Keratinocyte (primary cell): ENCODE measurements at regions not wholly inside any gene's neighbourhood (a gene's known extent, or its start where the extent isn't known, plus 50 kb on each side); places are given as distances from the start of the nearest gene placed in this dataset.

Experiments
- DNase-seq: peaks from one replicate; pipeline ENCODE4 v3.0.0-alpha.2; 2011; ENCODE audit warnings: low read depth, missing footprints, low spot score
- FAIRE-seq: peaks from 2 replicates; lab custom pipeline; 2011; peaks lifted over from hg19 to GRCh38; lab: Jason Lieb, UNC
- H2AFZ ChIP-seq: 2 replicates; pipeline ENCODE4 v1.6.0; 2012; ENCODE audit warnings: low read length, control low read depth, inconsistent platforms; ENCODE audit not compliant: control insufficient read depth
- H3K27ac ChIP-seq: 2 replicates; pipeline ENCODE4 v1.5.1; 2011; ENCODE audit warnings: low read length; ENCODE audit not compliant: control insufficient read depth, insufficient read depth
- H3K27me3 ChIP-seq: 3 replicates; pipeline ENCODE4 v1.6.0; 2011; ENCODE audit warnings: low read length; ENCODE audit not compliant: control insufficient read depth, insufficient read depth; ENCODE audit errors: extremely low read depth
- H3K36me3 ChIP-seq, 2 experiments: 2 replicates in 1 of 2; 3 replicates in 1 of 2; pipeline ENCODE4 v1.5.1; 2011; ENCODE audit warnings: low read length in 2 of 2, mild to moderate bottlenecking in 1 of 2; ENCODE audit not compliant: control insufficient read depth in 2 of 2, insufficient read depth in 2 of 2; ENCODE audit errors: extremely low read depth in 1 of 2
- H3K4me1 ChIP-seq: 3 replicates; pipeline ENCODE4 v1.5.1; 2011; ENCODE audit warnings: low read length; ENCODE audit not compliant: control insufficient read depth, insufficient read depth; ENCODE audit errors: extremely low read depth
- H3K4me2 ChIP-seq: 3 replicates; pipeline ENCODE4 v1.6.0; 2011; ENCODE audit warnings: low read depth, low read length; ENCODE audit not compliant: control insufficient read depth, insufficient read depth; ENCODE audit errors: extremely low read depth
- H3K4me3 ChIP-seq, 3 experiments: fragments of 200-600 bp in 1 of 3; sonication (generic) in 1 of 3; 2 replicates in 2 of 3; 3 replicates in 1 of 3; pipeline ENCODE4 v1.5.1; 2011 to 2016; ENCODE audit warnings: low read length in 3 of 3, mild to moderate bottlenecking in 3 of 3, control low read depth in 2 of 3, inconsistent platforms in 1 of 3, low read depth in 1 of 3, mixed read lengths in 1 of 3, mixed run types in 1 of 3, moderate library complexity in 1 of 3; ENCODE audit not compliant: control insufficient read depth in 2 of 3, insufficient read depth in 2 of 3; ENCODE audit errors: extremely low read depth in 1 of 3
- H3K79me2 ChIP-seq: 2 replicates; pipeline ENCODE4 v1.6.0; 2012; ENCODE audit warnings: low read length; ENCODE audit not compliant: control insufficient read depth, insufficient read depth
- H3K9ac ChIP-seq: 3 replicates; pipeline ENCODE4 v1.6.0; 2011; ENCODE audit warnings: low read length; ENCODE audit not compliant: control insufficient read depth, insufficient read depth; ENCODE audit errors: extremely low read depth
- H3K9me1 ChIP-seq: 3 replicates; pipeline ENCODE4 v1.6.0; 2011; ENCODE audit warnings: low read length; ENCODE audit not compliant: control insufficient read depth, insufficient read depth; ENCODE audit errors: extremely low read depth
- H3K9me3 ChIP-seq: 2 replicates; pipeline ENCODE4 v1.5.1; 2012; ENCODE audit warnings: low read depth, low read length; ENCODE audit not compliant: control insufficient read depth
- H4K20me1 ChIP-seq: 3 replicates; pipeline ENCODE4 v1.6.0; 2011; ENCODE audit warnings: low read length; ENCODE audit not compliant: control insufficient read depth, insufficient read depth; ENCODE audit errors: extremely low read depth
- CTCF ChIP-seq, 3 experiments: IDR thresholded peaks in 1 of 3; conservative IDR thresholded peaks in 1 of 3; optimal IDR thresholded peaks in 1 of 3; 2 replicates in 2 of 3; 3 replicates in 1 of 3; pipeline versions ENCODE3 to v1.5.1; 2011; ENCODE audit warnings: low read length in 3 of 3, mild to moderate bottlenecking in 3 of 3, moderate library complexity in 2 of 3, control low read depth in 1 of 3, inconsistent platforms in 1 of 3; ENCODE audit not compliant: insufficient read depth in 2 of 3; ENCODE audit errors: extremely low read depth in 1 of 3
- EZH2 ChIP-seq: IDR thresholded peaks from one replicate; pipeline ENCODE4 v1.6.1; 2012; ENCODE audit warnings: inconsistent platforms, mild to moderate bottlenecking, low read length, moderate library complexity
- dilution Hi-C: fragments of 300-500 bp; cut with MboI; formaldehyde crosslinking; loops from one replicate; pipeline ENCODE4 v1.7.0; 2020; ENCODE audit warnings: low sequenced_read_pairs; ENCODE audit not compliant: extremely low pct_ligation_motif_present

DNA sequence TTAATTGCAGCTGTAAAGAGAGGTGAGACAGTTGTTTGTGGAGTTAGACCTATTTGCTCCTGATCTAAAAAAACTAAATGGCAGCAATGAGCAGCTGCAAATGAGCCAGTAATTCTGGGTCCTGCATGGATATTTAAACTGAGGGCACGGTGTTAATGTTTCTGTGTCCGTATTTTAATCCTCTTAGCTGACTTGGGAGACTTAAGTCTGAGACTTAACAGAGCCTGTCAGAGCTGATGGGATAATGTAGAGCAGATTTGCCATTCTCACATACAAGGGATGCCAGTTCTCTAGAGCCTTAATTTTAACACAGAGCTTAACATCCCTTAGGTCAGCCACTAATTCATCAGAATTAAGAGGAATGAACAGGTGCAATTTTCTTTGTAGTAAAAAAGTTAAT lies 178.6 kb upstream of the PDE3A start:
- dilution Hi-C loops, result no loop called here

GRCh38 chr12:20194171-20194570 lies 174.2 kb upstream of the PDE3A start:
- H3K4me3 ChIP-seq, result no peak overlapping the region
- H2AFZ ChIP-seq, result no peak overlapping the region
- FAIRE-seq, result no peak
- no peak for DNase-seq
- no peaks in the 10 kb centered on the region for H3K9me3 ChIP-seq
- no peak overlapping the region for H3K4me2 ChIP-seq
- no peak overlapping the region for H3K9ac ChIP-seq
- H3K79me2 ChIP-seq, result no peaks in the 10 kb centered on the region
- no peaks in the 10 kb centered on the region for H3K27me3 ChIP-seq
- no peaks in the 10 kb centered on the region for H4K20me1 ChIP-seq
- H3K4me1 ChIP-seq, result no peaks in the 10 kb centered on the region
- H3K36me3 ChIP-seq, result no peaks in the 10 kb centered on the region
- H3K27ac ChIP-seq, result no peak overlapping the region
- H3K9me1 ChIP-seq, result no peaks in the 10 kb centered on the region
- TF ChIP-seq EZH2 (no peak), CTCF (optimal IDR thresholded peaks at IDR 0.05 in 1 of 3, IDR thresholded peaks at IDR 0.05 in 1 of 3, conservative IDR thresholded peaks at IDR 0.05 in 1 of 3; ENCODE audit: extremely low read depth in 1 of 3, insufficient read depth in 2 of 3, low read length in 3 of 3) (no peak)
- dilution Hi-C loops, result no loop called here

More for the DNA sequence above, 178.6 kb upstream of the PDE3A start:
- Histone ChIP-seq H2AFZ (no peak overlapping the region), H3K4me3 (no peak overlapping the region), H3K9ac (no peak overlapping the region), H3K36me3 (no peaks in the 10 kb centered on the region), H3K9me1 (no peaks in the 10 kb centered on the region), H3K9me3 (no peaks in the 10 kb centered on the region), H3K79me2 (no peaks in the 10 kb centered on the region), H3K27me3 (no peaks in the 10 kb centered on the region), H3K4me1 (no peaks in the 10 kb centered on the region), H3K27ac (no peak overlapping the region), H3K4me2 (no peak overlapping the region), H4K20me1 (no peaks in the 10 kb centered on the region)
- DNase-seq (no peak), FAIRE-seq (no peak)
- TF ChIP-seq CTCF (optimal IDR thresholded peaks at IDR 0.05 in 1 of 3, IDR thresholded peaks at IDR 0.05 in 1 of 3, conservative IDR thresholded peaks at IDR 0.05 in 1 of 3; ENCODE audit: extremely low read depth in 1 of 3, insufficient read depth in 2 of 3, low read length in 3 of 3) (no peak), EZH2 (no peak)
